Right ventricle myocardium inferior (tissue), 1 donor: ENCODE measurements at regions not wholly inside any gene's neighbourhood (a gene's known extent, or its start where the extent isn't known, plus 50 kb on each side); places are given as distances from the start of the nearest gene placed in this dataset.
"Not testable (repeated sequence)": the region's sequence is repeated elsewhere in the genome, so short reads cannot be mapped to it uniquely, and the experiment has no call there.

ENCODE experiments used
- ATAC-seq: fragments of 200-7000 bp; cut with Tn5 transposase; one replicate; pipeline ENCODE4 v1.9.1; 2020; ENCODE audit warnings: mild to moderate bottlenecking, moderate library complexity
- DNase-seq: peaks from one replicate; pipeline ENCODE4 v3.0.0; 2021; ENCODE audit errors: missing footprints
- intact Hi-C: fragments of 100-400 bp; cut with DNase I; formaldehyde crosslinking; loops from one replicate; pipeline ENCODE4 v1.11.0; 2022
- donor health status: DM: no; HTN: yes; CAD: no; lungs with severe emphysema.

- ATAC-seq (no peak), DNase-seq (no peak)
- intact Hi-C loops: no loop called here
Observed at GRCh38 chr16:8103649-8104289, 486.5 kb downstream of the TMEM114 start.

GRCh38 chr16:8099586-8099985 lies 490.7 kb downstream of the TMEM114 start:
- ATAC-seq (no peak), DNase-seq (no peak)
- intact Hi-C loops: no loop called here

- ATAC-seq: no peak
- intact Hi-C loops: no loop called here
- no peak for DNase-seq
Observed at GRCh38 chr16:8098947-8099512, 491.3 kb downstream of the TMEM114 start.

DNA sequence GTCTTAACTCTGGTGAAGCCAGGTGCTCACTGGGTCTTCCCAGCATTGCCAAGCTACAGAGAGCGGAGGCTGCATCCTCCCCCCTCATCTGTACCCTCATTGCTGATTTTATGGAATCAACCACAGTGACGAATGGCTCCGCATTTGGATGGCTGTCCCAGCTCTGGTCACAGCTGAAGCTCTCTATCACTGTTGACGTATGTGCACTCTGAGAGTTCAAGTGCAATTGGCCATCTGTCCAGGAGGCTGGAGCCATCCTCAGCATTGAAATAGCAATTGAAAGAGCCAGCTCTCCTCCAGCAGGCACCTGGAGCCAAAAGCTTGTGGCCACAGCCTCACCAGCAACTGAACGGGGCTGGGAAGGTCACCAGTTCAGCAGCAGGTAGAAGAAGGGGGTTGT lies 494.1 kb downstream of the TMEM114 start:
- DNase-seq: no peak
- intact Hi-C loops: no loop called here
- no peak for ATAC-seq

DNA sequence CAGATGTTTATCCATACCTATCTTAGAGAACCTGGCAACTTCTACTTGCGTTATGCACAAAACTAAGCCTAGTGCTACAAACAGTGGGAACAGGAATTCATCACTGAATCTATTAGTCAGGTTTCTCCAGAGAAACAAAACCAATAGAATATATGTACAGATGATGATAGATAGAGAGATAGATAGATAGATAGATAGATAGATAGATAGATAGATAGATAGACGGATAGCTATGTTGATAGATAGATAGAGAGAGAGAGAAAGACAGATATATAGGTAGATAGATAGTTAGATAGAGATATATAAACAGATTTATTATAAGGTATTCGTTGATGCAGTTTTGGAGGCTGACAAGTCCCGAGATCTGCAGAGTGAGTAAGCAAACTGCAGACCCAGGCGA lies 495.6 kb downstream of the TMEM114 start:
- ATAC-seq (no peak), DNase-seq (no peak)
- intact Hi-C loops: no loop called here

GRCh38 chr16:8088820-8089338 lies 501.4 kb downstream of the TMEM114 start:
- DNase-seq (no peak), ATAC-seq (no peak)
- intact Hi-C loops: no loop called here

- DNase-seq (no peak), ATAC-seq (no peak)
- intact Hi-C loops: no loop called here
Observed at GRCh38 chr16:8087597-8088289, 502.6 kb downstream of the TMEM114 start.

DNA sequence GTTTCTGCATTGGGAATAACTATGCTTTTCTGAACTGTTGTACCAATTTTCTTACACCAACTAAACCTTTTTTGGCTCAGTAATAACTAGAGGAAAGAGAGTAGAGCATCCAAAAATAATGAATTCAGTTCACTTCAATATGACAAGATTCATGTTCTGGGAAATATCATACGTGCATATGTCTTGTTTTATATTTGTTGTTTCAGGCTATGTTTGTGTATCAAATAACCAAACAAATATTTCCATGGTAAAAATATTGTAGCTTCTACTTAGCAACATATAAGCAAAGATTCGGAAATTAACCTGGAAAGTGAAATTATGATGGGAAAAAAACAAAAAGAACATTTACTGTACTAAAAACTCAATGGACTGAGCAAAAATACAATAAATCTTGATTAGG lies 503.2 kb downstream of the TMEM114 start:
- intact Hi-C loops: no loop called here
- ATAC-seq: no peak

DNA sequence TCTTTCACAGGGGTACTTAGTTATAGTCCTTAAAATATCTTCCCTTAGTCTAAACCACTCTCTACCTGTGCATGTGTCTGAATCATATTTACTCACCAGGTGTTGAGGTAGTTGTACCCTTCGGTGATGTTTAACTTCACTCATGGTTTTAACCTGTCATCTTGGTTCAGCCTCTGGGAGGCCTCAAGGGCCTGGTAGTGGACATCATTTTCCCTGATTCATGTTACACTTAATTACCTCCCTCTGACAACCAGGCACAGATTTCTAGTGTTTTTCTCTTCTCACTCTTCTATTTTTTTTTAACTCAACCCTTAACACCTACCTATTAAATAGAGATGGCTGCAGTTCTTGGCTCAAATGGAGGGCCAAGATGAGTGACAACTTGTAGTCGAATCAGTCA lies 505.4 kb downstream of the TMEM114 start:
- intact Hi-C loops: no loop called here
- DNase-seq: no peak
- no peak for ATAC-seq

More for the DNA sequence above, 503.2 kb downstream of the TMEM114 start:
- DNase-seq: no peak

DNA sequence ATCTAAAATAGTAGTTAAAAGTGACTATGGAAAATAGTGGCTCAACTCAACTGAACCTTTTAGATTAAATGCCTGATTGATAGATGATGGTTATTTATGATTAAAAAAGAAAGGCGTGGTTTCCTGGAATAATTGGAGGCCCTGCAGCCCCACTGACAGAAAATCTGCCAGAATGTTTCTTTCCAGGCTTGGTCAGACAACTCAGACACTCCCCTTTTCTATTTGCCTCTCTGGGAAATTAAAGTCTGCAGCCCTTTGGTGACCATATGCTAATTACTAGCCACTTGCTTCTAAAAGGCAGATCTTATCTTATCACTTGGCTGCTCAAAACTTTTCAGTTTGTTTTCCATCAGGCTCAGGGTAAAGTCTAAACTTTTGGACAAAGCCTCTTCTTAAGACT lies 506.0 kb downstream of the TMEM114 start:
- ATAC-seq: no peak
- intact Hi-C loops: no loop called here
- DNase-seq: no peak

DNA sequence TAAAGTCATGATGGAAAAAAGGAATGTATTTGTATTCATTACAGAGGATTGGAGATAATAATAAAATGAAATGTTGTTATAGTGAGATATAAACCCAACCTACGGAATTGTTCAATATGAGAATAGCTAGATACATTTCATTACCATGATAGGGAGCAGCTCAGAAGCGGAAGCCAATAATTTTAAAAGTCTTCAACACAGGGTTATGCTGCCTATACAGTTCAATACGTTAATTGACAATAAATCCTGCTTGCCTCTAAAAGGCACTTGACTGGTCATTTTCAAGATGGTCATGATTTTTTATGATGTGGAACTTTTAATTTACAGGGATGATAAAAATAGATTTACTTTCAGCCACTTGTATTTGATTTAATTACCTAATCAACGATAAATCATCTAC lies 506.8 kb downstream of the TMEM114 start:
- intact Hi-C loops: no loop called here
- ATAC-seq: no peak
- DNase-seq: no peak

GRCh38 chr16:8080817-8081216 lies 509.5 kb downstream of the TMEM114 start:
- no peak for DNase-seq

GRCh38 chr16:8075271-8075670 lies 515.0 kb downstream of the TMEM114 start:
- intact Hi-C loops: no loop called here
- DNase-seq: no peak
- ATAC-seq: no peak

More at GRCh38 chr16:8080817-8081216, 509.5 kb downstream of the TMEM114 start:
- intact Hi-C loops: no loop called here
- ATAC-seq: no peak

GRCh38 chr16:8070506-8070905 lies 519.8 kb downstream of the TMEM114 start:
- DNase-seq (no peak), ATAC-seq (no peak)
- intact Hi-C loops: no loop called here

DNA sequence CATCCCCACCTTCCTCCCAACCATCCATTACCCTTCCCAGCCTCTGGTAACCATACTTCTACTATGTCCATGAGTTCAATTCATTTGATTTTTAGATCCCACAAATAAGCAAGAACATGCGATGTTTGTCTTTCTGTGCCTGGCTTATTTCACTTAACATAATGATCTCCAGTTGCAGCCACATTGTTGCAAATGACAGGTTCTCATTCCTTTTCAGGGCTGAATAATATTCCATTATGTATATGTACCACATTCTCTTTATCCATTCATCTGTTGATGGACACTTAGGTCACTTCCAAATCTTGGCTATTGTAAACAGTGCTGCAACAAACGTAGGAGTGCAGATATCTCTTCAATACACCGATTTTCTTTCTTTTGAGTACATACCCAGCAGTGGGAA lies 522.1 kb downstream of the TMEM114 start:
- DNase-seq, ATAC-seq, intact Hi-C loops: not testable (repeated sequence)

DNA sequence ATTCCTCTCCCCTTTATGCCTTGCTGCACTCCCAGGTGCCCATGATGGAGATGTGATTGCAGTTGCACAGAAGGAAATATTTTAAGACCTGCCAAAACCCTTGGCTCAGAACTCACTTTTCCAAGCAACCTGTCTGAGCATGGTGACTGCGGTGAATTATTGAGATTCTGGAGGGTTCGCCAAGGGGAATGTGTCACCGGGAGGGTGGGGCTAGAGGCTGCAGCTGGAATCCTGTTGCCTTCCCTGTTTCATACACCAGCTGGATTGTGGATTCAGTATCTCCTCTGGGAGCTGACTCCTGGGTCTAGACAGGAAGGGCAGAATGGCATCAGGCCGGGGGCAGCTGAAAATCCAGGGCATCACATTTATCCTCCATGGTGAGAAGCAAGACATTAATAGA lies 527.2 kb downstream of the TMEM114 start:
- ATAC-seq: no peak
- intact Hi-C loops: no loop called here

DNA sequence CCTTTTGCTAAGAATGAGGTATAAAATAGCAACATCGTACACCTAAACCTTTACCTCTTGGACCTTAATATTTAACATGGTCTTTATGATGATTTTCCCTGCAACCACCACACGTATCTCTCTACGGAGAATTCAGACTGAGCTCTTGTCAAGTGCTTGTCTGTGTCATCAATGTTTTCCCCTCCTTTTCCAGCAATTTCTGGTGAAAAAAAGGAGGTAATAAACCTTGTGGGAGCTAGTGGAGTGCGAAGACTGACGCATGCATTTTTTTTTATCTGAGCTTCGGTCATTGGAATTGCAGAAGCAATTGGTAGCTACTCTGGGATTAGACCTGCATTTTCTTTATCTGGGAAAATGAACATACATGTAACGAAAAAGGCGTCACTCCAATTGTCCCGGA lies 527.6 kb downstream of the TMEM114 start:
- no peak for ATAC-seq
- intact Hi-C loops: no loop called here
- no peak for DNase-seq

More for the DNA sequence above, 527.2 kb downstream of the TMEM114 start:
- no peak for DNase-seq

GRCh38 chr16:8055761-8056160 lies 534.5 kb downstream of the TMEM114 start:
- intact Hi-C loops: no loop called here
- DNase-seq: no peak
- ATAC-seq: no peak

- intact Hi-C loops: no loop called here
- ATAC-seq (no peak), DNase-seq (no peak)
Observed at GRCh38 chr16:8053437-8053836, 536.9 kb downstream of the TMEM114 start.

GRCh38 chr16:8048433-8048832 lies 541.9 kb downstream of the TMEM114 start:
- intact Hi-C loops: no loop called here
- ATAC-seq (no peak), DNase-seq (no peak)
